HL-60 (cell line): ENCODE measurements at regions not wholly inside any gene's neighbourhood (a gene's known extent, or its start where the extent isn't known, plus 50 kb on each side); places are given as distances from the start of the nearest gene placed in this dataset.

Experiments
- DNase-seq, 2 experiments: peaks; one replicate each; pipeline ENCODE4 v3.0.0-alpha.2; 2010 to 2020; ENCODE audit warnings: low read depth in 1 of 2, low spot score in 1 of 2
- H3K27ac ChIP-seq: fragments of 250-450 bp; sonication (Bioruptor Pico); replicated peaks from 2 replicates; pipeline ENCODE4 v1.5.1; 2020; ENCODE audit warnings: mild to moderate bottlenecking, moderate library complexity
- H3K27me3 ChIP-seq: fragments of 250-450 bp; sonication (Bioruptor Pico); 2 replicates; pipeline ENCODE4 v1.5.1; 2021; ENCODE audit warnings: mild to moderate bottlenecking, moderate library complexity; ENCODE audit not compliant: insufficient read depth, poor library complexity, severe bottlenecking
- H3K4me3 ChIP-seq: replicated peaks from 2 replicates; pipeline ENCODE4 v1.5.1; 2011; ENCODE audit warnings: mild to moderate bottlenecking, control low read depth, low read length; ENCODE audit not compliant: insufficient read depth
- GABPA ChIP-seq: IDR thresholded peaks from 2 replicates; pipeline ENCODE4 v1.6.1; 2012; ENCODE audit warnings: low read depth
- POLR2AphosphoS5 ChIP-seq: IDR thresholded peaks from 2 replicates; pipeline ENCODE4 v1.6.1; 2012; ENCODE audit warnings: low read depth
- REST ChIP-seq: IDR thresholded peaks from 2 replicates; pipeline ENCODE4 v1.6.1; 2012; ENCODE audit warnings: low read depth; ENCODE audit not compliant: insufficient replicate concordance
- SPI1 ChIP-seq: IDR thresholded peaks from 2 replicates; pipeline ENCODE4 v1.6.1; 2012; ENCODE audit warnings: low read depth, mild to moderate bottlenecking, borderline replicate concordance
- TF ChIP-seq, protein P1 (sequence below): IDR thresholded peaks from one replicate; pipeline ENCODE4 v1.5.1; 2011; ENCODE audit warnings: low read length, control low read depth, inconsistent platforms; ENCODE audit not compliant: insufficient read depth

- TF ChIP-seq, protein P1, sequence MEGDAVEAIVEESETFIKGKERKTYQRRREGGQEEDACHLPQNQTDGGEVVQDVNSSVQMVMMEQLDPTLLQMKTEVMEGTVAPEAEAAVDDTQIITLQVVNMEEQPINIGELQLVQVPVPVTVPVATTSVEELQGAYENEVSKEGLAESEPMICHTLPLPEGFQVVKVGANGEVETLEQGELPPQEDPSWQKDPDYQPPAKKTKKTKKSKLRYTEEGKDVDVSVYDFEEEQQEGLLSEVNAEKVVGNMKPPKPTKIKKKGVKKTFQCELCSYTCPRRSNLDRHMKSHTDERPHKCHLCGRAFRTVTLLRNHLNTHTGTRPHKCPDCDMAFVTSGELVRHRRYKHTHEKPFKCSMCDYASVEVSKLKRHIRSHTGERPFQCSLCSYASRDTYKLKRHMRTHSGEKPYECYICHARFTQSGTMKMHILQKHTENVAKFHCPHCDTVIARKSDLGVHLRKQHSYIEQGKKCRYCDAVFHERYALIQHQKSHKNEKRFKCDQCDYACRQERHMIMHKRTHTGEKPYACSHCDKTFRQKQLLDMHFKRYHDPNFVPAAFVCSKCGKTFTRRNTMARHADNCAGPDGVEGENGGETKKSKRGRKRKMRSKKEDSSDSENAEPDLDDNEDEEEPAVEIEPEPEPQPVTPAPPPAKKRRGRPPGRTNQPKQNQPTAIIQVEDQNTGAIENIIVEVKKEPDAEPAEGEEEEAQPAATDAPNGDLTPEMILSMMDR = no peak
- no peak for TF ChIP-seq GABPA
- TF ChIP-seq POLR2AphosphoS5 = no peak
- TF ChIP-seq REST = no peak
- no peak for TF ChIP-seq SPI1
- Histone ChIP-seq H3K27me3 (no peaks in the 10 kb centered on the region), H3K27ac (no peak overlapping the region), H3K4me3 (no peak overlapping the region)
- no peak for DNase-seq
Observed at GRCh38 chr7:68792351-68792750, 805.9 kb upstream of the AUTS2 start.

- DNase-seq = no peak
- H3K27ac ChIP-seq = no peak overlapping the region
- no peaks in the 10 kb centered on the region for H3K27me3 ChIP-seq
- no peak overlapping the region for H3K4me3 ChIP-seq
- no peak for TF ChIP-seq REST
Observed at GRCh38 chr7:68793513-68793912, 804.8 kb upstream of the AUTS2 start.

GRCh38 chr7:68800316-68800715, 798.0 kb upstream of the AUTS2 start:
- no peak for TF ChIP-seq SPI1
- no peak for TF ChIP-seq GABPA
- TF ChIP-seq POLR2AphosphoS5 = no peak
- TF ChIP-seq REST = no peak
- TF ChIP-seq, protein P1 = no peak
- H3K27ac ChIP-seq = no peak overlapping the region
- no peaks in the 10 kb centered on the region for H3K27me3 ChIP-seq

DNA sequence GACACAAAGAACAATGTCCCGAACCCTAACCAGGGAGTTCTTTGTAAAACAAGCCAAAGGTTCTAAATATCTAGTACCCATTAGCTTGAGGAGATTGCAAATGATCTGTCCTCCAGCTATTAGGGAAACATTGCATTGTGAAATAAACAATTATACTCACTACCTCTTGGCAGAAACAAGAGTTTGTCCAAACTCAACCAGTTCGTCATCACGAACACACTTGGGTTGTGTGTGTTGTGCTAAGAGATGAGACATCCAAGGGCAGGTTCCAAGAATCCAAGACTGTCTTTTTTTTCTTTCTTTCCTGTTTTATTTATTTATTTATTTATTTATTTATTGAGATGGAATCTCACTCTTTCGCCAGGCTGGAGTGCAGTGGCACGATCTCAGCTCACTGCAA, 793.1 kb upstream of the AUTS2 start:
- Histone ChIP-seq H3K4me3 (no peak overlapping the region), H3K27me3 (no peaks in the 10 kb centered on the region), H3K27ac (no peak overlapping the region)
- DNase-seq = no peak
- TF ChIP-seq GABPA (no peak), REST (no peak), SPI1 (no peak), POLR2AphosphoS5 (no peak)
- TF ChIP-seq, protein P1 = no peak

More at GRCh38 chr7:68800316-68800715, 798.0 kb upstream of the AUTS2 start:
- DNase-seq = no peak
- H3K4me3 ChIP-seq = no peak overlapping the region
